ENCODE measurements at regions not wholly inside any gene's neighbourhood (a gene's known extent, or its start where the extent isn't known, plus 50 kb on each side); places are given as distances from the start of the nearest gene placed in this dataset.
A peak's percentile ranks its signal among the peaks of the same experiment; 100 is the strongest.

DNA sequence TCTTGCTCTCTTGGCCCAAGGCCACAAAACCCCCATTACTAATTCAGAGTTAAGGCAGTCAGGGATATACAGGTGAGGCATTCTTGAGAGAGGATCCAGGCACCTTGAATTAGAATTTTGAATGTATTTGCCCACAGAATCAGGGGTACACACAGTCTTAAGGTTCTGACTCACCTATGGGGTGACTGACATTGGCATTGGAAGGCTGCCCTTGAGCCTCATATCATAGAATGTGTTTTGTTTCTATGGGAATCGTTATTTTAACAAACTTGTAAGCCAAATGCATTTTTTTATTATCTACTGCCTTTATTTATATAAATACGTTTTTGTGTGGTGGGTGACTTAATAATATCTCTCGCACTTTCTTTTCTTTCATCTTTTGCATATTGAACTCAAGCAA is 218.6 kb upstream of the CITED2 start:
- H3K4me3 ChIP-seq = no peak overlapping the region
- H3K9me3 ChIP-seq = no peaks in the 10 kb centered on the region
- no peaks in the 10 kb centered on the region for H3K27me3 ChIP-seq
- H3K4me1 ChIP-seq = peaks cover 23% of the 10 kb centered on the region
- DNase-seq (ENCODE audit: low spot score in 2 of 2) = no peak
- TF ChIP-seq CTCF (IDR thresholded peaks at IDR 0.05) = no peak
- TF ChIP-seq POLR2AphosphoS5 (IDR thresholded peaks at IDR 0.05) = no peak
- TF ChIP-seq EP300 (IDR thresholded peaks at IDR 0.05) = no peak
- TF ChIP-seq POLR2A (IDR thresholded peaks at IDR 0.05) = no peak
- H3K36me3 ChIP-seq = no peaks in the 10 kb centered on the region
- no peak overlapping the region for H3K27ac ChIP-seq
- 91% methylated on average over 3 of the region's 3 CpGs for whole genome bisulfite sequencing

DNA sequence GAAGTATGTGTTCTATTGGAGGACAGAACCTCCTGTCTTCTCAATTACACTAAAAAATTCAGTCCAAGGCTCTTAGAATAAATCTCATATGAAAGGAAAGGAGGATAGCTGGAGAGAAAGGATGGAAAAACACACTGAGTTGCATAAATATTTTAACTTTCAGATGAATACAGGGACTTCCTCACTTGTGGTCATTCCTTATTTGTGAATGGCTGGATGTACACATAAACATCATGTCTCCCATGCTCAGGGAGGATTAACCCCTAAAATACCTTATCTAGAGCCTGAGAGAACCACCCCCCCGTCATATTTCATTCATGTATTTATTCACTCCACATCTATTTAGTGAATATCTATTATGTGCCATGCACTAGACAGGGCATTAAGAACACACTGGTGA is 217.6 kb upstream of the CITED2 start:
- 82% methylated on average over 1 of the region's 1 CpG for WGBS
- no peaks in the 10 kb centered on the region for H3K9me3 ChIP-seq
- TF ChIP-seq EP300 (IDR thresholded peaks at IDR 0.05) (no peak), POLR2AphosphoS5 (IDR thresholded peaks at IDR 0.05) (no peak), CTCF (IDR thresholded peaks at IDR 0.05) (no peak), POLR2A (IDR thresholded peaks at IDR 0.05) (no peak)
- H3K27ac ChIP-seq = no peak overlapping the region
- no peak overlapping the region for H3K4me3 ChIP-seq
- H3K27me3 ChIP-seq = no peaks in the 10 kb centered on the region
- H3K4me1 ChIP-seq = peaks cover 18% of the 10 kb centered on the region
- no peak for DNase-seq (ENCODE audit: low spot score in 2 of 2)
- H3K36me3 ChIP-seq = no peaks in the 10 kb centered on the region

DNA sequence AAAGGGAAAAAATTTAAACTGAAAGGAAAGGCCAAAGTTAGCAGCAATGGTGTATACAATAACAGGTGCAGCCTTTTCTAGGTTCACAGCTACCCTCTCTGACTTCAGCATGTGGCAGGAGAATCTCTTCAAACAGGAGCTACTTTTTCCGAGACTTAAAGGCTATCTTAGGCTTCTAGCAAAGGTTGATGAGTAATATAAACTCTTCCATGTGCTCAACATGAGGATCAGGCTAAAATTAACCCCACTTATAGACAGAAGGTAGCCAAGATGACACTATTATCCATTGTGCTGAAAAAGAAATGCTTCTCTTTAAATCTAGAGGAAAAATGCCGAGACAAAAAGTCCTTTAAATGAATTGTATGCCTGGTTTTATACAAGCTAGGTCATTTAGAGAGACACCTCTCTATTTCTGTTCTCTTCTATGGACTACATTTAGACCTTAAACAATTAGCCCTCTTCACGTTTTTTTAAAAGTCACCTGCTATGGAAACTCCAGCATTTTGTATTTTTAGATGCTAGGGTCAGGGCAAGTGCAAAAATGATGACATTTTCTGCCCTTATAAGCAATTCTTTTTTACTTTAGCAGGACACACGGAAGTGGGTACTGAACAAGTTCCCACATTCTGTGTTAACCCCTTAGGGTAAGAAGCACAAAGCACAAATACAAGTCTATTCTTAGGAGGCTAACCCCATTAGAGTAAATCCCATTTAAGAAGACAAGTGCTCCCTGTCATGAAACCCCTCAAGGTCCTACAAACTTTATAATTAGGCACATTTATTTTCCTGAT is 216.8 kb upstream of the CITED2 start:
- no peak overlapping the region for H3K27ac ChIP-seq
- TF ChIP-seq POLR2AphosphoS5 (IDR thresholded peaks at IDR 0.05) (no peak), CTCF (IDR thresholded peaks at IDR 0.05) (no peak), POLR2A (IDR thresholded peaks at IDR 0.05) (no peak), EP300 (IDR thresholded peaks at IDR 0.05) (no peak)
- H3K4me1 ChIP-seq = peaks cover 19% of the 10 kb centered on the region
- H3K36me3 ChIP-seq = no peaks in the 10 kb centered on the region
- no peaks in the 10 kb centered on the region for H3K9me3 ChIP-seq
- H3K4me3 ChIP-seq = no peak overlapping the region
- DNase-seq (ENCODE audit: low spot score in 2 of 2) = no peak
- H3K27me3 ChIP-seq = no peaks in the 10 kb centered on the region
- 65% methylated on average over 4 of the region's 4 CpGs for WGBS

GRCh38 chr6:139590206-139590605 is 215.8 kb upstream of the CITED2 start:
- no peaks in the 10 kb centered on the region for H3K36me3 ChIP-seq
- WGBS = 91% methylated on average over 1 of the region's 1 CpG
- H3K27ac ChIP-seq = no peak overlapping the region
- DNase-seq (ENCODE audit: low spot score in 2 of 2) = no peak
- H3K4me1 ChIP-seq = peaks cover 16% of the 10 kb centered on the region
- no peak overlapping the region for H3K4me3 ChIP-seq
- no peaks in the 10 kb centered on the region for H3K9me3 ChIP-seq
- TF ChIP-seq POLR2A (IDR thresholded peaks at IDR 0.05) = no peak
- no peak for TF ChIP-seq POLR2AphosphoS5 (IDR thresholded peaks at IDR 0.05)
- TF ChIP-seq CTCF (IDR thresholded peaks at IDR 0.05) = no peak
- no peak for TF ChIP-seq EP300 (IDR thresholded peaks at IDR 0.05)
- H3K27me3 ChIP-seq = no peaks in the 10 kb centered on the region

DNA sequence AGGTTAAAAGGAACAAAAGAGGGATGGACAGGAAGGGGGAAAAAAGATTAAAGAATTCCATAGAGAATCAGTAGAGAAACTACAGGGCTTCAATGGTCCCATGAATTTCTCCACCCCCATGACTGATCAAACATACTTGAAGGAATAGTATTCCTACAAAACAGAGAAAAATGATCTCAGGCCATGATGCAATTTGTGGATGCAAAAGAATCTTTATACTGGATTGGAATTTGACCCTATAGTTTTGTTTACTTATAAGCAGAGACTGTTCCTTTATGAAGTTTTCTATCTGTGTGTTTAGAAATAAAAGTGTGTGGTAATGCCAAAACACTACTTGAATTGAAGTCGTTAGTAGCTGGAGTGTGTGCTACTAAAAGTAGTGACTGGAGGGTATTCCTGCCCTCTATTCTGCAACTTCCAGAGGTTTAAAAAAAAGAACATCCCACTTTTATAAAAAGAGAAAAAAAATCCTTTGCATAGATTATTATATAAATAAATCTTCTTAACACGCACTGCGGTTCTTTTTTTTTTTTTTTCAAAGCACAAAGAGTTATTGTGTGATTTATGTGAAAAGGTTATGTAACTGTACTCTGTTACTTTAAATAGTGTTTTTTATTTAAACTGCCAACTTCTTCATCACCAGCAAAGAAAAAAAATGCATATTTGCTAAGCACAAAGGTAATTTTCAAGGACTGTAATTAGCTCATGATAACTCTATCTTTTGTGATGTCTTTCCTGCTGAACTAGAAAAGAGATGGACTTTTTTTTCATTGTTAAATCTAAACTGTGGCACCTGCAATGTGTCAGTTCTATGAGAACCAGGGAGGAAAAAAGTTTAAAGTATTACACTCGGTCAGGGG is 214.5 kb upstream of the CITED2 start:
- DNase-seq (ENCODE audit: low spot score in 2 of 2) = no peak
- WGBS = 33% methylated on average over 4 of the region's 4 CpGs
- no peaks in the 10 kb centered on the region for H3K27me3 ChIP-seq
- H3K27ac ChIP-seq = peak overlapping the region; percentile 8
- H3K36me3 ChIP-seq = no peaks in the 10 kb centered on the region
- peaks cover 16% of the 10 kb centered on the region for H3K4me1 ChIP-seq
- no peak overlapping the region for H3K4me3 ChIP-seq
- no peak for TF ChIP-seq CTCF (IDR thresholded peaks at IDR 0.05)
- no peak for TF ChIP-seq POLR2A (IDR thresholded peaks at IDR 0.05)
- TF ChIP-seq POLR2AphosphoS5 (IDR thresholded peaks at IDR 0.05) = no peak
- no peak for TF ChIP-seq EP300 (IDR thresholded peaks at IDR 0.05)
- H3K9me3 ChIP-seq = no peaks in the 10 kb centered on the region
